ENCODE measurements at regions not wholly inside any gene's neighbourhood (a gene's known extent, or its start where the extent isn't known, plus 50 kb on each side); places are given as distances from the start of the nearest gene placed in this dataset.

GRCh38 chr5:67371924-67372323 is 175.3 kb upstream of the CD180 start:
- H3K9me3 ChIP-seq (ENCODE audit: control insufficient read depth, insufficient read depth, low read depth, low read length) = no peaks in the 10 kb centered on the region
- H3K4me3 ChIP-seq (ENCODE audit: low read depth, low read length) = no peak overlapping the region
- no peaks in the 10 kb centered on the region for H3K36me3 ChIP-seq (ENCODE audit: control insufficient read depth in 2 of 2, insufficient read depth in 1 of 2, low read length in 2 of 2)
- TF ChIP-seq SP7 (tag by site-specific recombination; IDR thresholded peaks at IDR 0.05) = no peak
- TF ChIP-seq ZNF837 (tag by site-specific recombination; IDR thresholded peaks at IDR 0.05) = no peak
- TF ChIP-seq ZNF670 (tag by site-specific recombination; IDR thresholded peaks at IDR 0.05; ENCODE audit: low read depth) = no peak
- TF ChIP-seq ZNF639 (tag by site-specific recombination; IDR thresholded peaks at IDR 0.05) = no peak
- TF ChIP-seq ZNF621 (tag by site-specific recombination; IDR thresholded peaks at IDR 0.05) = no peak
- TF ChIP-seq ZNF23 (tag by site-specific recombination; IDR thresholded peaks at IDR 0.05; ENCODE audit: borderline replicate concordance) = no peak
- TF ChIP-seq ZBTB10 (tag by site-specific recombination; IDR thresholded peaks at IDR 0.05) = no peak
- TF ChIP-seq ZNF580 (tag by site-specific recombination; IDR thresholded peaks at IDR 0.05) = no peak
- no peak for TF ChIP-seq GLI2 (tag by site-specific recombination; IDR thresholded peaks at IDR 0.05; ENCODE audit: borderline replicate concordance, low read depth)
- no peak for TF ChIP-seq HOXC10 (CRISPR knock-in tag; IDR thresholded peaks at IDR 0.05)
- TF ChIP-seq RBAK (tag by site-specific recombination; IDR thresholded peaks at IDR 0.05) = no peak
- no peak for TF ChIP-seq YY2 (tag by site-specific recombination; IDR thresholded peaks at IDR 0.05)
- no peak for TF ChIP-seq ZNF2 (tag by site-specific recombination; IDR thresholded peaks at IDR 0.05)
- TF ChIP-seq ZNF214 (tag by site-specific recombination; IDR thresholded peaks at IDR 0.05; ENCODE audit: borderline replicate concordance) = no peak
- no peak for TF ChIP-seq KLF9 (tag by site-specific recombination; IDR thresholded peaks at IDR 0.05; ENCODE audit: low read depth)
- no peak for TF ChIP-seq ZNF707 (tag by site-specific recombination; IDR thresholded peaks at IDR 0.05)
- no peak for TF ChIP-seq ZNF530 (tag by site-specific recombination; IDR thresholded peaks at IDR 0.05; ENCODE audit: low read depth)
- ChIA-PET POLR2A (no interaction called here), CTCF (no interaction called here)
- no peaks in the 10 kb centered on the region for H3K4me1 ChIP-seq (ENCODE audit: control insufficient read depth, insufficient read depth, low read length)
- no peak overlapping the region for H3K27ac ChIP-seq (ENCODE audit: extremely low read depth, low read depth, low read length)

- H3K27ac ChIP-seq (ENCODE audit: extremely low read depth, low read depth, low read length) = no peak overlapping the region
- no peaks in the 10 kb centered on the region for H3K36me3 ChIP-seq (ENCODE audit: control insufficient read depth in 2 of 2, insufficient read depth in 1 of 2, low read length in 2 of 2)
- TF ChIP-seq ZNF513 (tag by site-specific recombination; IDR thresholded peaks at IDR 0.05) = no peak
- H3K9me3 ChIP-seq (ENCODE audit: control insufficient read depth, insufficient read depth, low read depth, low read length) = no peaks in the 10 kb centered on the region
- ChIA-PET POLR2A (no interaction called here), CTCF (interaction anchor here (0.9 kb wide), 1 partner anchor 148 kb away, joined by 5 read pairs; no protein-coding TSS in a partner anchor)
- H3K4me1 ChIP-seq (ENCODE audit: control insufficient read depth, insufficient read depth, low read length) = 0 out of 2 replicates have a peak, but pooled peaks cover 5% of the 10 kb centered on the region
- no peak overlapping the region for H3K4me3 ChIP-seq (ENCODE audit: low read depth, low read length)
These were observed 170.2 kb upstream of the CD180 start for GRCh38 chr5:67366691-67367395.

Data from HEK293 (cell line).